GM19328 (cell line): ENCODE measurements at regions not wholly inside any gene's neighbourhood (a gene's known extent, or its start where the extent isn't known, plus 50 kb on each side); places are given as distances from the start of the nearest gene placed in this dataset.

Experiments
- ATAC-seq: cut with Tn5 transposase; IDR thresholded peaks from one replicate; pipeline ENCODE4 v1.9.1; 2021; ENCODE audit warnings: mild to moderate bottlenecking, moderate library complexity; ENCODE audit not compliant: unreplicated experiment

DNA sequence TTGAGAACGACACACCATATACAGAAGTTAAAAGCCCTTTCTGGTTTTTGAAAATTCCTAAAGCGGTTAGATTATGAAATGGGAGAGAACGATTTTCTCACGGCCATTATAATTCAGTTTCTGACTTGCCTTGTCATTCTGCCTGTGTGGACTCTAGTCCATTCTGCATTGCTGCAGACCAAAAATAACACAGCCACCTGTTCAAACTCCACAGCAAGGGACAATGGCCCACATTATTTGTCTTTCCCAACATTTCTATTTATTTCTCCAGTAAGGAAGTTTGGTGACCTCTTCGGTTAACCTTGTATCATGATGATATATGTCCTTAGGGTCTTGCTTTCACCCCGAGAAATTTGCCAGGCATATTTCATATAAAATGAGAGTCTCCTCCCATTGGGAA lies 497.7 kb downstream of the BRINP1 start:
- ATAC-seq = no peak

DNA sequence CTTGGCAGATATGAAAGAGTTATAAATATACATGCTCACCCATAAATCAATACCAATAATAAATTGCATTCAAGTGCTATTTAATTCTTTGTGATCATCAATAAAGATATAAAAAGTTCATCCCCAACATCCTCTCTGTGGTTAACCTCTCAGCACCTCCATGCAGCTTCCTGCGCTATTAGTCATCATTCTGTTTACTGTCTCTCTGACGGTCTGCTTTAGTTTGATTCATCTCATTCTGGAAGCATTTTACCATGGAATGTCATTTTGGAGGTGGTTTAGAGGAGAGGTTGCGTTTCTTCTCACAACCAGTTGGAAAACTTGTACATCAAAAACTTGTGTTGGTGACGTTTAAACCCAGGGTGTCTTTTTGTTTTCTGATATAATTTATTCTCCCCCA lies 486.6 kb downstream of the BRINP1 start:
- ATAC-seq = no peak

DNA sequence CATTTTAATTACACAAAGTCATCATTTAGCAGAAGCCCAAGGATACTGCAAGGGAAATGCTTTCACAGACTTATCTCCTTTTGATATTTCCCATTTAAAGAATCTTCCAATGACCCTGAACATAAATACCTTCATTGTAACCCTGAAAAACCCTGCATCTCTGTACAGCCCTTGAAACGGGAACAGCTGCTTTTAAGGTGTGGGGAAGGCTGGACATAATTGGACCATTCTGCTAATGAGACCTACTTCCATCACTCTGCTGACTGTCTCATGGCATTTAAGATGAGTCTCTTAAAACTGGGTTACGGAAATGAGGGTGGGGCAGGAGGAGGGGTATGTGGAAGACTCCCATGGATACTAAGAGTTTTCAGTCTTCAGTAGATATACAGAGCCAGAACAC lies 485.8 kb downstream of the BRINP1 start:
- no peak for ATAC-seq

DNA sequence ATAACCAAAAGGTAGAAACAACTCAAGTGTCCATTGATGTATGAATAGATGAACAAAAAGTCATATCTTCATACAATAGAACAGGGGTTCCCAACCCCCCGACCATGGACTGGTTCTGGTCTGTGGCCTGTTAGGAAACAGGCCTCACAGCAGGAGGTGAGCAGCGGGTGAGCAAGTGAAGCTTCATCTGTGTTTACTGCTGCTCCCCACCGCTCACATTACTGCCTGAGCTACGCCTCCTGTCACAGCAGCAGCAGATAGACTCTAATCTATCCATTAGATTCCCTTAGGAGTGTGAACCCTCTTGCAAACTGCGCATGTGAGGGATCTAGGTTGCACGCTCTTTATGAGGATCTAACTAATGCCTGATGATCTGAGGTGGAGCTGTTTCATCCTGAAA lies 478.0 kb downstream of the BRINP1 start:
- no peak for ATAC-seq

DNA sequence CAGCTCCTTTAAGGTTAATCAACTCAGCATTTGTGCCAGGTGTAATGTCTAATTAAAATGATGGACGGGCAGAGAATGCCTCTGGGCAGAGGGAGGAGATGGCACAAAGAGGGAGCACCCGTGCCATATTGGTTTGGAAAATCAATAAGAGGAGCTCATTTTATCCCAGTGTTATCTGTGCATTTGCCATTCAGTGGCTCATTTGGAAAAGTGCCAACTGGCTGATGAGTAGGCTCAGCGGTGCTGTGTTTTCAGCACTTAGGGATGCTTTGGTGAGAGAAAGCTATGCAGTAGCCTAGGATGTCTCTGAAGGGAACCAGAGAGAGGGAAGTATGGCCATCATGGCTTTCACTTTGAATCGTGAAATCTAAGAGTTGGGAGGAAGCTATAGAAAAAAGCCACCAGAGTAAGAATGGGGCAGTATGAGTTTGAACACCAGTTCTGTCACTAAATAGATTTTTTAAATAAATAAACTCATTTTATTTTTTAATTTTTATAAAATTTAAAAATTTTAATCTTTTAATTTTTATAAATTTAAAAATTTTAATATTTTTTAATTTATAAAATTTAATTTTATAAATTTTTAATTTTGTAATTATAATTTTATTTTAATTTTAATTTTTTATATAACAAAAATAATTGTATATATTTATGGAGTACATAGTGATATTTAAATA lies 472.8 kb downstream of the BRINP1 start:
- no peak for ATAC-seq

DNA sequence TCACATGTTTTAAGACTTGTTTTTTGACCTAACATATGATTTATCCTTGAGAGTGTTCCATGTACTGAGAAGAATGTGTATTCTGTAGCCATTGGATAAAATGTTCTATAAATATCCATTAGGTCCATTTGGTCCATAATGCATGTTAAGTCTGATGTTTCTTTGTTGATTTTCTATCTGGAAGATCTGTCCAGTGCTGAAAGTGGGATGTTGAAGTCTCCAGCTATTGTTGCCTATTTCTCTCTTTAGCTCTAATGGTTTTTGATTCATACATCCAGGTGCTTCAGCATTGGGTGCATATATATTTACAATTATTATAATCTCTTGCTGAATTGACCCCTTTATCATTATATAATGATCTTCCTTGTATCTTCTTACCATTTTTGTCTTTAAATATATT lies 451.1 kb downstream of the BRINP1 start:
- no peak for ATAC-seq

DNA sequence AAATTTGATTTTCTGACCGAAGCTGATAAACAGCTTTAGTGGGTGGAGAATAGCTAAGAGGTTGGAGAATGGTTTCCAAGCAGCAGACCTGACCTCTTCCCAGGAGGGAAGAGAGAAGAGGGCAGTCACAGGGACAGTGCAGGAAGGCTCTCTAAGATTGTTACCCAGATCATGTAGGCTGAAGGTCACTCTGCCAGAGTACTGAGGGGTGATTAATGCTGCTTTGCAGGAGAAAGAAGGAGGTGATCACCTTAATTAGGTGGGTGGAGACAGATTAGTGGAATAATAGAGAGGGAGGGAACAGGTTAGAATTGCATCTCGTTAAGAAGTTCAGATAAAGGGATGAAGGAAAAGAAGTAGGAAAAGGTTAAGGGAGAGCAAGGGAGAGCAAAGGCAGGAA lies 440.5 kb downstream of the BRINP1 start:
- ATAC-seq = no peak

DNA sequence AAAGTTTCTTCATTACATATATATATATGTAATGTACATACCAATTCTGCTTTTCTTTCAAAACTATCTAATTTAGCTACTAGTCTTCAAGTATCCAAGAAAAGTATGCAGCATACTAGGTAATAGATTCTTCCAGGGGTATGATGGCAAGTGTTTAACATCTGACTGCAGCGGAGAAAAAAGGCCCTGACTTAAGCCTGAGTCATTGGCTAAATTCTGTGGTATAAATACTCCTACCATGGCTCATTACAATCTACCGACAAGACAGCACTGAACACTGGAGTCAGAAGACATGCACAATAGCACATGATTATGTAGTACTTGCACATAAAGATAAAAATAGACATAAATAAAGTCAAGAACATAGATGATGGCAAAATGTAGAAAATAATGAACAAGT lies 439.9 kb downstream of the BRINP1 start:
- ATAC-seq = no peak

DNA sequence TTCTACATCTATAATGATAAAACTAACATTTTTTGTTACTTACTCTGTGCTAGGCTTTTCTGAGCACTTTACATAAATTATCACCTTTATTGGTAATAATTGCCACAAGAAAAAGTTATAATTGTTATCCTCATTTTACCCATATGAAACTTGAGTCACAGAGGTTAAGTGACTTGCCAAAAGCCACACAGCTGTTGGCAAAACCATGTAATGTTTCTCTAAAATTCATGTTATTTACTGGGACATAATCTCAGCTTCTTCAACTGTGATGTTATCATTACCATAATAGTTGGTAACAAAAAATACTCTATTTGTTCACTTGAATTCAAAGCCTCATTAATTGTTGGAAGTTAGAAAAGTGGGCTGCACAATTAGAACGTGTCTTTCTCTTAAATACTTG lies 437.3 kb downstream of the BRINP1 start:
- no peak for ATAC-seq

DNA sequence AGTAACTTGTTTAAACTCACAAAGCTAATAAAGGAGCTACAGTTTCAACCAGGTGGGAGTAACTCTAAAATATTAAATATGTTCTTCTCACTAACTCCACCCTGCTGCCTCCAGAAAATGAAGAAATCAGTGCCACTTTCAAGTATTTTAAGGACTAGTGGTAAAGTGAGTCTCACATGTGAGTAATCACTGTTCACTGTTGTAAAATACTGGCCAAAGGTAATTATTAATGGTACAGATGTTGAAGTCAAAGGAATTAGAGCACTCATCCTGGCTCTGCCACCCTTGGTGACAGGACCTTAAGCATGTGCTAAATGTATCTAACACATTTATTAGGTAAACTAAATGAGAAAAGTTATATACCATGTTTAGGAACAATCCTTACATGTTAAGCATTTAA lies 430.7 kb downstream of the BRINP1 start:
- no peak for ATAC-seq

DNA sequence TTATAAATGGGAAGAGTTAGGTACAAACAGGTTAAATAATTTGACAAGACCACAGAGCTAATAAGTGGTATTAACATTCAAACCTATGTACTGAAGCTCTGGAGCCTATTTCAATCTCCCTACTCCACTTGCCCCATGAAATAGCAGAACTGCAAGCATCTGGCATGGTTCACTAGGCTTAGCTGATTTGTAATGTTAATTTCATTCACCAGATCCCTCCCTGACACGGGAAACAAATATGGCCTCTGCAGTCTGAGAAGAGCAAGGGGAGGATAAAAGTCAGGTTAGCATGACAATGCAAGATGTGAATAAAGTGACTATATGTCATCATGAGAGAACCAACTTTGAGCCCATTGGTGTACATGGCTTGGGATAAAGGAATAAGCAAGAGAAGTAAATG lies 428.8 kb downstream of the BRINP1 start:
- no peak for ATAC-seq

DNA sequence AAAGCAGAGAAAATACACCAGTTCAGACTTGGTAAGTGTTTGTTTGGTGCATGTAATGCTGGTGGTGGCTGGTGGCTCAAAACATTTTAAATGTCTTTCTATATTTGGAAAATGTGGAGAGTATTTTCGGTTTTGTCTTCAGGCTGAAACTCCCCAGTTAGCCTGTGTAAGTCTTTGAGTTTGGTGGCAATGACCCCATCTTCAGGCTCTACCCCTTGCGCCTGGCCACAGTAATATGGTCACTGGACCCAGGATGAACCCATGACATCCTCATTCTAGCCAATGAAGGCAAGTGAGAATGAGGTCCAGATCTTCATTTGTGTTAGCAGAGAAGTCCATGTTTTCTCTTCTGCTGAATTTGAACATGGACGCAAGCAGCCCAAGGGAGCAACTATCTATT lies 422.6 kb downstream of the BRINP1 start:
- ATAC-seq = no peak

DNA sequence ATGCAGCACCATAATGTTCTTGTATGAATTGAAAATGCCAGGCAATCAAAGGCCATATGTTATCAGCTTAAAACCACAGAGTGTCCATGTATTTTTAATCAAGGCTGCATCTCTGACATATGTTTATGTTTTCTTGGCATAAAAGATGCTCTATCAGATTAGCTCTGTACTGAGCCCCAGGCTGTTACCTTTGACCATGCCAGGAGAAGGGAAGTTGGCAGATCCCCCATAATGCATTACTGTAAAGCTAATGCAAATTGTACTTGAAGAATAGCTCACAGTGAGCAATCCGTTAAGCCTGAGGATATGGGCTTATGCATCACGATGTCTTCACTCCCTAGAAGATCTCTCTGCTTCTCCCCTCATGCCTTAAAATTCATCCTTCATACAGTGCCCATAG lies 414.4 kb downstream of the BRINP1 start:
- ATAC-seq = no peak

DNA sequence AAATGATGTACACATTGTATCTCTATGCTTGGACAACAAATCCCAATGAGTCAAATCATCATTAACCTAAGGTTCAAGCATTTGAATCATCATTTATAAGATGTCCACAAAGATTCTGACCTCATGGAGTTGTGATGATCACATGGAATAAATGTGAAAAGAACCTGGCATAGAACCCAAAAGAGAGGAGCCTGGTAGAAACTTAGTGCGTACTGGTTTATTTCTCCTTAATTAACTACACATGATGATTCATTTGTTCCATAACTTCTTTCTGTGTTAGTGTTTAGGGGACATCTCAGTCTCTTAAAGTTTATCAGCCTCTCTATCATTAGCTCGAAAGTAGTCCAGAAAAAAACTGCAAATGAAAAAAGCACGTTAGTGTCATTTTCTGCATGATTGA lies 411.6 kb downstream of the BRINP1 start:
- ATAC-seq = no peak

DNA sequence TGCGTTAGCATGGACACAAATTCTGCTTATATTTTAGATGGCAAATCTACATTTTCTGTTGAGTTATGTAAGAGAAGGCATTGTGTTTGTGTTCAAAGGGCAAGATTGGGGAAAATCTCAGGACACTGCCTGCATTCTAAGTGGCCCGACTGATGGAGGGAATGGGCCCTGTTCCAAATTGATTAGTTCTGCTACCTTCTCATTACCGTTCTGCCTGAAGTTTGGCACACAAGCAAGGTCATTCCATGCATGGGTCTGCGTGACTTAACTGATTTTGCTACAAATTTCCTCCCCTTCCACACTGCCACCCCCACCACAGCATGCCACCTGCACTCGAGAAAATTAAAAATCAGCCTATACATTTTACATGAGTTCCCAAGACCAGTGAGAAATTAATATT lies 409.9 kb downstream of the BRINP1 start:
- no peak for ATAC-seq

DNA sequence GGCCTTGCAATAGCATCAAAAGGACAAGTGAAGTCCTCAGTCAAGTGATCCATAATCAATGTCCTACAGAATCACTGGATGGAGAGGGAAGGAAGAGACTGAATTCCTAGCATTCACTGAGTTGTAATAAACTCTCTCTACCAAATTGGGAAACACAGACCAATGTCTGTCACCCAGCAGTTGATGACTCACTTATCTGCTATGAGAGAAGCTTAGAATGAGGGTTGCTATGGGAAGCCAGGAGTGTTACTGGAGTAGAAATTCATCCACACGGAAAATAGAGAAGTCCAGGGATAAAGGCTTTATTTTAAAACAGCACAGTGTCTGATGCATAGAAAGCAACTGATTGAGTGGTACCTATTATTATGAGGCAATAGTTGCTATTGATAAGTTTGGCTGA lies 407.4 kb downstream of the BRINP1 start:
- ATAC-seq = no peak

DNA sequence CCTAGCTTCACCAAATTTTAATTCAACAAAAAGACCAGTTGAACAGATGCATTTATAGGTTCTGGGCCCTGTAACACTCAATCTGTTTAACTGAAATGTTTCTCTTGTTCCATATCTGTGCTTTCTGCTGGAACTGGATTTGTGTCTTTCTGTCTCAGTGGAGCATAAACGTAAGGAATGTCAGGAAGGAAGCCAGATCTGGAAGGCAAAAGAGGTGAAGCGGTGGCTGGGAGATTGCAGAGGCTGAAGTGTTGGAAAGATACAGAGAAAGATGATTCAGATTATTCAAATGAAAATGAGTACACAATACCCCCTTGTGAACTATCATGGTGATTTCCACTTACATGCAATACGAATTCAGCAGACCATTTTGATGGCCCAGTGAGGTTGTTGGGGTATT lies 406.8 kb downstream of the BRINP1 start:
- no peak for ATAC-seq

DNA sequence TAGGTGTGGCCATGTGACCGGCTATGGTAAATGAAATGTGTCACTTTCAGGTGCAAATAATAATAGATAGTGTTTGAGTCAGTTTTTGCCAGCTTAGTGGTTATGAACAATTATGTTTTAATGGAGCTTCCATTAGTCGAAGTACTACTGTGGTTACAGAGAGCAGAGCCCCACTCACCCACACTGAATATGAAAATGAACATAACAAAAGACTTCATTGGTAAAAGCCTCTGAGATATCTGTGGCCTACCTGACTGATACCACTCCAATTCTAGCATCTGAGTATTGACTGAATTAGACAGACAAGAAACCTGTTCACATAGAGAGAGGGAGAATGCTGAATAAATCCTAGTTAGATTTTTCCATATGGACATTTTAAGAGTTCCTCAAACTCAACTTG lies 405.6 kb downstream of the BRINP1 start:
- ATAC-seq = no peak

DNA sequence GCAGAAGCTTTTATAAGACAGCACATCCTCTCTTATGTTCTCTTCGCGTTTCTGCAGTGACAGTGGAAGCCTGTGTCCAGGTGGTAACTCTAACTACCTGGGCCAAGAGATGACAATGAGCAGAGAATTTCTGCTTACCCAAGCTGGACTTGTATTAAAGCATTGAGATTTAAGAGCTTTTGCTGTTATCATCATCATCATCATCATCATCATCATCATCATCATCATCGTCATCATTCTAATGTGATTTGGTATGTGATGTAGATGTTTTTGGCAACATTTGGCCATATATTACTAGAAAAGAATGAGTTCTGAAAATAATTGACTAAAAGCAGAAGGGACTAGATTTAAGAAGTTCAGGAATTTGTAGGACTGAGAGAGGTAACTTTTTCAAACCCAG lies 401.3 kb downstream of the BRINP1 start:
- no peak for ATAC-seq

DNA sequence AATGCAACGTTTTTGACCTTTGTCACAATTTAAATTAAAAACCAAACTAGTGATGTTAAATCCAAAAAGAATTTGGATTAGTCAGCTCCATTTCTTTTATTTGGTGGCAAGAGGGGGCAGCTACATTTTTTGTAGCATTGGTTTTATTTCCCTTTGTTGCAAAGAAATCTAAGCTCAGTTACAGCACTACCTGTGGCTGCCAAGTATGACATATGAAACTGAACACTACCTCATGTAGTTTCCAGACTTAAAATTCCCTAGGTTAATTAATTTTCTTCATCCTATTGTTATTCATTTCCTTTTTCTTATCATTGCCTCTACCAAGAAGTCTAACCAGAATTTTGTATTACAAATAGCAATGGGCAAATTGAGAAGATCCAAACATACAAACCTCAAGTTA lies 393.5 kb downstream of the BRINP1 start:
- ATAC-seq = no peak

DNA sequence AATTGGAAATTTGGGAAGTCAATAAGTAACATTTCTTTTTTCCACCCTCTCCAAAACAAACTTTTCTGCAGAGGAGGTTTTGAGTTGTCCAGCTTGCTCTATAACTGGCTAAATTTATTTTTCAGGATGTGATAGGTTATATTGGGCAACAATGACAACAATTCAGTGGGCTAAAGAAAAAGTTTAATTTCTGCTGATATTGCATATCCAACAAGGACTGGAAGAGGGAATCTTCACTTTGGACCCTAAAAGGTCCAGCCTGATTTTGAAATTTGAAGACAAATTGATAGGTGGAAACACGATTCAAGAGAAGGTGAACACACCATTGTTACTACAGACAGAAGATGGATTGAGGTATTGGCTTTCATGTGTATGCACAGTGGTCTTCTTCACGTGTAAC lies 393.1 kb downstream of the BRINP1 start:
- ATAC-seq = no peak

DNA sequence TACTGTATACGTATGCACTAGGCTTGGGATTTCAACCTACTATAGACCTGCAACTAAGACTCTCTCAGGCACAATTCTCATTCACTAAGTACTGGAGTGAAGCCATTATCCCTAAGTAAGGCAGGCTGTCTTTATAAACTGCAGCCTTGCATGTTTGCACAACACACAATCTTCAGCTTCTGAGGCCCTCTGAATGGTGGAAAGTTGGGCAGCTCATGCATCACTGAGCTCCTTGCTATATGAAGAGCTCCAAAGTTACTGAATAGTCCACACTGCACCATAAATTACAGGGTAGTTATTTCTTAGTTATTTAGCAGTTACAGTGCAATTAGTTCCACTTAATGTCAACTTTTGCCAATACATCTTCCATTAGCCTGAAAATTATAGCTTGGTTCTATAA lies 384.6 kb downstream of the BRINP1 start:
- no peak for ATAC-seq

DNA sequence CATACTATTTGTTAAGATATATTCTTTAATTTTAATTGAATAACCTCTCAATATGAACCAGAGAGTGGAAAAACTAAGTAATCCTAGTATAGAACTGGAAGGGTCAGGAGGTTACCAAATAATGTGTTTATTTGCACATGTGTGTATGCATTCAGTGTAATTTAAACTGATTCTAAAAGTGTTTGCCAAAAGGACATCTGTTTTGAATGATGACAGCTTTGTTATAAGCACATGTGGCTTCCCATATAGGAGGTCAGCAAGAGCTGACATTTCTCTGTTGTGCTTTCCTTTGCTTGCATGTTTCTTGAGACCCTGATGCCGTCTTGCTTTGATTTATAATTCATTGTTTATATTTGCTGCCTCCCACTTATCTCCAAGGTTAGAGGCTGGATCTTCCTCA lies 383.4 kb downstream of the BRINP1 start:
- no peak for ATAC-seq

DNA sequence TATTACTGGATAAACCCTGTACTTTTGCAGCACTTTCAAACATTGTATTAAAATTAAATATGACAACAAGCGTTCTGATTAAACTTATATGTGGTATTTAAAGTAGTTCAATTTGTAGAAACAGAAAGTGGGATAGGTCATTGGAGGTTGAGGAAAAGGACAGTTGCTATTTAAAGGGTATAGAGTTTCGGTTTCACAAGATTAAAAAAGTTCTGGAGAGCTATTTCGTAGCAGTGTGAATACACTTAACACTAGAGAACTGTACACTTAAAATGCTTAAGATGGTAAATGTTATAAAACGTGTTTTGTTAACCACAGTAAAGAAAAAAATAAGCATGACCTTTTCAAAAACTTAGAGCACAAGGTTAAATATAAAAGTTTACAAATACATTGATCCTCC lies 382.1 kb downstream of the BRINP1 start:
- ATAC-seq = no peak
